GM06990 (cell line): ENCODE measurements at regions not wholly inside any gene's neighbourhood (a gene's known extent, or its start where the extent isn't known, plus 50 kb on each side); places are given as distances from the start of the nearest gene placed in this dataset.

Experiments
- DNase-seq: peaks from one replicate; pipeline ENCODE4 v3.0.0-alpha.2; 2011; ENCODE audit not compliant: insufficient read length; ENCODE audit errors: extremely low read depth
- H3K27me3 ChIP-seq: replicated peaks from 2 replicates; pipeline ENCODE4 v1.6.0; 2011; ENCODE audit warnings: low read length; ENCODE audit not compliant: control insufficient read depth, insufficient read depth
- H3K36me3 ChIP-seq: 2 replicates; pipeline ENCODE4 v1.5.1; 2011; ENCODE audit warnings: low read length; ENCODE audit not compliant: control insufficient read depth, insufficient read depth
- H3K4me3 ChIP-seq: replicated peaks from 2 replicates; pipeline ENCODE4 v1.5.1; 2011; ENCODE audit warnings: low read depth, mild to moderate bottlenecking, control low read depth, low read length
- CTCF ChIP-seq: IDR thresholded peaks from 2 replicates; pipeline ENCODE4 v1.5.1; 2011; ENCODE audit warnings: low read length, control low read depth, mild to moderate bottlenecking, inconsistent platforms; ENCODE audit not compliant: insufficient read depth, poor library complexity, severe bottlenecking

GRCh38 chrX:139201924-139202323, 328.6 kb upstream of the F9 start:
- Histone ChIP-seq H3K27me3 (no peaks in the 10 kb centered on the region; the same call in 1 of the 2 replicates), H3K36me3 (no peaks in the 10 kb centered on the region), H3K4me3 (no peak overlapping the region)
- no peak for TF ChIP-seq CTCF
- no peak for DNase-seq

GRCh38 chrX:139200793-139201192, 329.7 kb upstream of the F9 start:
- no peak for DNase-seq
- H3K4me3 ChIP-seq = no peak overlapping the region
- no peaks in the 10 kb centered on the region for H3K36me3 ChIP-seq
- TF ChIP-seq CTCF = no peak
- H3K27me3 ChIP-seq = no peaks in the 10 kb centered on the region

- no peaks in the 10 kb centered on the region for H3K27me3 ChIP-seq
- no peak overlapping the region for H3K4me3 ChIP-seq
- TF ChIP-seq CTCF = no peak
- no peaks in the 10 kb centered on the region for H3K36me3 ChIP-seq
- no peak for DNase-seq
Measured at GRCh38 chrX:139200346-139200745, 330.2 kb upstream of the F9 start.

- DNase-seq = no peak
- Histone ChIP-seq H3K4me3 (no peak overlapping the region), H3K36me3 (no peaks in the 10 kb centered on the region), H3K27me3 (no peaks in the 10 kb centered on the region)
- no peak for TF ChIP-seq CTCF
Measured at GRCh38 chrX:139199933-139200332, 330.6 kb upstream of the F9 start.

- Histone ChIP-seq H3K4me3 (no peak overlapping the region), H3K27me3 (no peaks in the 10 kb centered on the region; the same call in 1 of the 2 replicates), H3K36me3 (no peaks in the 10 kb centered on the region)
- no peak for TF ChIP-seq CTCF
- DNase-seq = no peak
Measured at GRCh38 chrX:139198936-139199335, 331.6 kb upstream of the F9 start.

- Histone ChIP-seq H3K27me3 (no peaks in the 10 kb centered on the region; the same call in 1 of the 2 replicates), H3K4me3 (no peak overlapping the region), H3K36me3 (no peaks in the 10 kb centered on the region)
- no peak for DNase-seq
- no peak for TF ChIP-seq CTCF
Measured at GRCh38 chrX:139196890-139197289, 333.6 kb upstream of the F9 start.
